HG03039 (cell line): ENCODE measurements at regions not wholly inside any gene's neighbourhood (a gene's known extent, or its start where the extent isn't known, plus 50 kb on each side); places are given as distances from the start of the nearest gene placed in this dataset.

Source experiments
- ATAC-seq: cut with Tn5 transposase; IDR thresholded peaks from one replicate; pipeline ENCODE4 v1.9.1; 2021; ENCODE audit warnings: mild to moderate bottlenecking, moderate library complexity; ENCODE audit not compliant: unreplicated experiment

GRCh38 chr14:65222440-65222858 lies 120.1 kb upstream of the MAX start:
- ATAC-seq = no peak

- ATAC-seq = no peak
Observed at GRCh38 chr14:65223636-65224035, 121.3 kb upstream of the MAX start.

- ATAC-seq = no peak
Observed at GRCh38 chr14:65224799-65225198, 122.5 kb upstream of the MAX start.

- no peak for ATAC-seq
Observed at GRCh38 chr14:65225299-65226159, 123.2 kb upstream of the MAX start.

GRCh38 chr14:65226824-65227604 lies 124.7 kb upstream of the MAX start:
- no peak for ATAC-seq

GRCh38 chr14:65228436-65228835 lies 126.1 kb upstream of the MAX start:
- ATAC-seq = peak; percentile 73

GRCh38 chr14:65228956-65229747 lies 126.8 kb upstream of the MAX start:
- ATAC-seq = no peak

- no peak for ATAC-seq
Observed at GRCh38 chr14:65229748-65230728, 127.7 kb upstream of the MAX start.

- ATAC-seq = no peak
Observed at GRCh38 chr14:65231286-65231980, 129.1 kb upstream of the MAX start.

- no peak for ATAC-seq
Observed at GRCh38 chr14:65234752-65235361, 132.5 kb upstream of the MAX start.

GRCh38 chr14:65237023-65237814 lies 134.9 kb upstream of the MAX start:
- ATAC-seq = no peak

- no peak for ATAC-seq
Observed at GRCh38 chr14:65237941-65238340, 135.6 kb upstream of the MAX start.

GRCh38 chr14:65238456-65238855 lies 136.1 kb upstream of the MAX start:
- no peak for ATAC-seq

GRCh38 chr14:65239143-65239937 lies 137.0 kb upstream of the MAX start:
- ATAC-seq = no peak

- ATAC-seq = no peak
Observed at GRCh38 chr14:65239938-65240296, 137.6 kb upstream of the MAX start.

GRCh38 chr14:65241125-65241752 lies 138.9 kb upstream of the MAX start:
- ATAC-seq = no peak

GRCh38 chr14:65242732-65243134 lies 140.4 kb upstream of the MAX start:
- ATAC-seq = no peak
